ENCODE measurements at regions not wholly inside any gene's neighbourhood (a gene's known extent, or its start where the extent isn't known, plus 50 kb on each side); places are given as distances from the start of the nearest gene placed in this dataset.

DNA sequence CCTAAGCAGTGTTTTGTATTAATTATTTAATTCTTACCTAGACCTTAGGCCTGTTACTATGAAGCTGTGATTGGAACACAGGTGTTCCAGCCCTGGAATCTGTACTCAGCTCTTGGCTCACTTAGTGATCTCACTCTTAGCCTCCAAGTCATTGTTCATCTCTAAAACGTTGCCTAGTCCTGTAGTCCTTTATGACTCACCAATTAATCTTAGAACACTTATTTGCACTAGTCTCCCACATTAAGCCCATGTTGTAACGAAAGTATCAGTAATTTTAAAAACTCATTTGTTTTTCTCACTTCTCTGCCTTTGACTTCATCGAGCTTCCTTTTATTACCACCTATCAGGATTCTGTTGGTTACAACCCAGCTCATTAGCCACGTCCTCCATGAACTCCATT, 1224.7 kb upstream of the TENM3 start:
- Histone ChIP-seq H4K91ac (ENCODE audit: low read length) (no peak overlapping the region), H2AK5ac (ENCODE audit: low read length, severe bottlenecking) (no peak overlapping the region)
- WGBS = 50% methylated on average over 4 of the region's 4 CpGs

DNA sequence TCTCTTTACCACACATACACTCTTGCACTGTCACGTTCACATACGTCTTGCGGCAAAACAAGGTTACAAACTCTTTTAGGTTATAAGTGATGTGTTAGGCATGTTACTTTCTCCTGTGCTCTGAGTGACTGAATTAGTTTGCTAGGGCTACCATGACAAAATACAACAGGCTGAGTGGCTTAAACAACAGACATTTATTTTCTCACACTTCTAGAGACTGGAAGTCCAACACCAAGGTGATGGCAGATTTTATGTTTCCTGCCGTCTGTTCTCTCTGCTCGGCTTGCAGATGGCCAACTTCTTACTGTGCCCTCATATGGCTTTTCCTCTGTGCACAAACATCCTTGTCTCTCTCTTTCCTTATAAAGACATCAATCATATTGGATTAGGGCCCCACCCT, 1224.3 kb upstream of the TENM3 start:
- Histone ChIP-seq H2BK120ac (ENCODE audit: low read depth, low read length) (no peak overlapping the region), H3K23ac (ENCODE audit: low read length in 2 of 2) (no peak overlapping the region), H2BK5ac (ENCODE audit: low read depth, low read length, poor library complexity, severe bottlenecking) (no peak overlapping the region), H2AK5ac (ENCODE audit: low read length, severe bottlenecking) (no peak overlapping the region), H3K4me2 (ENCODE audit: low read length, poor library complexity, severe bottlenecking) (no peak overlapping the region), H3K36me3 (ENCODE audit: control insufficient read depth in 1 of 2, insufficient read depth in 2 of 2, low read depth in 1 of 2, low read length in 2 of 2) (no peaks in the 10 kb centered on the region), H2BK15ac (ENCODE audit: low read depth, poor library complexity, severe bottlenecking) (no peak overlapping the region), H3K9me3 (ENCODE audit: control insufficient read depth, low read length) (peaks cover 14% of the 10 kb centered on the region), H3K4me1 (ENCODE audit: control insufficient read depth, insufficient read depth, low read depth, low read length) (no peaks in the 10 kb centered on the region), H2BK12ac (ENCODE audit: low read length in 2 of 2) (no peak overlapping the region), H3K9ac (ENCODE audit: low read length) (no peak overlapping the region), H3K4me3 (ENCODE audit: insufficient read depth in 1 of 2, low read depth in 1 of 2, low read length in 2 of 2) (no peak overlapping the region), H4K91ac (ENCODE audit: low read length) (no peak overlapping the region), H3K14ac (ENCODE audit: low read length in 2 of 2) (no peak overlapping the region), H2AFZ (ENCODE audit: low read depth, low read length) (no peak overlapping the region), H3K4ac (ENCODE audit: low read depth in 1 of 2, low read length in 2 of 2) (no peak overlapping the region), H3K18ac (ENCODE audit: low read depth in 1 of 2, low read length in 2 of 2) (no peak overlapping the region), H4K8ac (ENCODE audit: low read length) (no peak overlapping the region), H3K27ac (ENCODE audit: low read length, poor library complexity, severe bottlenecking) (no peak overlapping the region), H3K79me1 (replicated peaks; ENCODE audit: low read length, poor library complexity, severe bottlenecking) (no peaks in the 10 kb centered on the region), H3K27me3 (ENCODE audit: control insufficient read depth in 1 of 2, insufficient read depth in 1 of 2, low read length in 2 of 2) (no peaks in the 10 kb centered on the region)
- WGBS = 77% methylated on average over 2 of the region's 5 CpGs
- DNase-seq = no peak

More for the DNA sequence above, 1224.7 kb upstream of the TENM3 start:
- Histone ChIP-seq H2BK15ac (ENCODE audit: low read depth, poor library complexity, severe bottlenecking) (no peak overlapping the region), H2AFZ (ENCODE audit: low read depth, low read length) (no peak overlapping the region), H3K27ac (ENCODE audit: low read length, poor library complexity, severe bottlenecking) (no peak overlapping the region), H3K4me2 (ENCODE audit: low read length, poor library complexity, severe bottlenecking) (no peak overlapping the region), H2BK5ac (ENCODE audit: low read depth, low read length, poor library complexity, severe bottlenecking) (no peak overlapping the region), H3K9ac (ENCODE audit: low read length) (no peak overlapping the region), H2BK120ac (ENCODE audit: low read depth, low read length) (no peak overlapping the region), H3K4me3 (ENCODE audit: insufficient read depth in 1 of 2, low read depth in 1 of 2, low read length in 2 of 2) (no peak overlapping the region), H2BK12ac (ENCODE audit: low read length in 2 of 2) (no peak overlapping the region), H4K8ac (ENCODE audit: low read length) (no peak overlapping the region), H3K23ac (ENCODE audit: low read length in 2 of 2) (no peak overlapping the region), H3K18ac (ENCODE audit: low read depth in 1 of 2, low read length in 2 of 2) (no peak overlapping the region), H3K9me3 (ENCODE audit: control insufficient read depth, low read length) (peaks cover 18% of the 10 kb centered on the region), H3K14ac (ENCODE audit: low read length in 2 of 2) (no peak overlapping the region), H3K36me3 (ENCODE audit: control insufficient read depth in 1 of 2, insufficient read depth in 2 of 2, low read depth in 1 of 2, low read length in 2 of 2) (no peaks in the 10 kb centered on the region), H3K79me1 (replicated peaks; ENCODE audit: low read length, poor library complexity, severe bottlenecking) (no peaks in the 10 kb centered on the region), H3K4ac (ENCODE audit: low read depth in 1 of 2, low read length in 2 of 2) (no peak overlapping the region), H3K4me1 (ENCODE audit: control insufficient read depth, insufficient read depth, low read depth, low read length) (no peaks in the 10 kb centered on the region), H3K27me3 (ENCODE audit: control insufficient read depth in 1 of 2, insufficient read depth in 1 of 2, low read length in 2 of 2) (no peaks in the 10 kb centered on the region)
- DNase-seq = no peak

GRCh38 chr4:181020456-181020855, 1222.7 kb upstream of the TENM3 start:
- no peak overlapping the region for H2BK120ac ChIP-seq (ENCODE audit: low read depth, low read length)
- H4K91ac ChIP-seq (ENCODE audit: low read length) = no peak overlapping the region
- H3K79me1 ChIP-seq (replicated peaks; ENCODE audit: low read length, poor library complexity, severe bottlenecking) = no peaks in the 10 kb centered on the region
- no peak overlapping the region for H2BK5ac ChIP-seq (ENCODE audit: low read depth, low read length, poor library complexity, severe bottlenecking)
- no peak overlapping the region for H3K9ac ChIP-seq (ENCODE audit: low read length)
- H3K4ac ChIP-seq (ENCODE audit: low read depth in 1 of 2, low read length in 2 of 2) = no peak overlapping the region
- H3K4me3 ChIP-seq (ENCODE audit: insufficient read depth in 1 of 2, low read depth in 1 of 2, low read length in 2 of 2) = no peak overlapping the region
- H3K27me3 ChIP-seq (ENCODE audit: control insufficient read depth in 1 of 2, insufficient read depth in 1 of 2, low read length in 2 of 2) = no peaks in the 10 kb centered on the region
- H3K27ac ChIP-seq (ENCODE audit: low read length, poor library complexity, severe bottlenecking) = no peak overlapping the region
- no peak overlapping the region for H3K14ac ChIP-seq (ENCODE audit: low read length in 2 of 2)
- H3K18ac ChIP-seq (ENCODE audit: low read depth in 1 of 2, low read length in 2 of 2) = no peak overlapping the region
- no peaks in the 10 kb centered on the region for H3K36me3 ChIP-seq (ENCODE audit: control insufficient read depth in 1 of 2, insufficient read depth in 2 of 2, low read depth in 1 of 2, low read length in 2 of 2)
- DNase-seq = no peak
- H2AFZ ChIP-seq (ENCODE audit: low read depth, low read length) = no peak overlapping the region
- no peak overlapping the region for H2AK5ac ChIP-seq (ENCODE audit: low read length, severe bottlenecking)
- H3K23ac ChIP-seq (ENCODE audit: low read length in 2 of 2) = no peak overlapping the region
- H3K4me2 ChIP-seq (ENCODE audit: low read length, poor library complexity, severe bottlenecking) = no peak overlapping the region
- H3K9me3 ChIP-seq (ENCODE audit: control insufficient read depth, low read length) = no peaks in the 10 kb centered on the region
- H2BK12ac ChIP-seq (ENCODE audit: low read length in 2 of 2) = no peak overlapping the region
- H3K4me1 ChIP-seq (ENCODE audit: control insufficient read depth, insufficient read depth, low read depth, low read length) = no peaks in the 10 kb centered on the region
- H2BK15ac ChIP-seq (ENCODE audit: low read depth, poor library complexity, severe bottlenecking) = no peak overlapping the region
- WGBS = 44% methylated on average over 1 of the region's 3 CpGs
- no peak overlapping the region for H4K8ac ChIP-seq (ENCODE audit: low read length)

DNA sequence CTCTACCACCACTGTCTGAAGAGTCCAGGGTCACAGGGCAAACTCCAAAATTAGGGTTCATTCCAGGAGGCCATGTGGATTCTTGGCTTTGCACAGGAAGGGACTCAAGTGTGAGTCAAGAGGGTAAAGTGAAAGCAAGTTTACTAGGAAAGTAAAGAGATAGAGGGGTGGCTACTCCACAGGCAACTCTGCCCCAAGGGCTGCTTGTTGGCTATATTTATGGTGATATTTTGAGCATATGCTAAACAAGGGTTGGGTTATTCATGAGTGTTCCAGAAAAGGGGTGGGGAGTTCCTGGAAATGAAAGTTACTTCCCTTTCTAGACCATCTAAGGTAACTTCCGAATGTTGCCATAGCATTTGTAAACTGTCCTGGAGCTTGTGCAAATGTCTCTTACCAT, 1222.0 kb upstream of the TENM3 start:
- no peaks in the 10 kb centered on the region for H3K4me1 ChIP-seq (ENCODE audit: control insufficient read depth, insufficient read depth, low read depth, low read length)
- no peak overlapping the region for H2AFZ ChIP-seq (ENCODE audit: low read depth, low read length)
- WGBS = no CpG with 5 or more reads among the region's 1 CpG
- DNase-seq = no peak
- no peak overlapping the region for H2BK15ac ChIP-seq (ENCODE audit: low read depth, poor library complexity, severe bottlenecking)
- no peaks in the 10 kb centered on the region for H3K79me1 ChIP-seq (replicated peaks; ENCODE audit: low read length, poor library complexity, severe bottlenecking)
- H3K9me3 ChIP-seq (ENCODE audit: control insufficient read depth, low read length) = no peaks in the 10 kb centered on the region
- H3K4me2 ChIP-seq (ENCODE audit: low read length, poor library complexity, severe bottlenecking) = no peak overlapping the region
- H3K23ac ChIP-seq (ENCODE audit: low read length in 2 of 2) = no peak overlapping the region
- H3K27me3 ChIP-seq (ENCODE audit: control insufficient read depth in 1 of 2, insufficient read depth in 1 of 2, low read length in 2 of 2) = no peaks in the 10 kb centered on the region
- H2BK120ac ChIP-seq (ENCODE audit: low read depth, low read length) = no peak overlapping the region
- H4K8ac ChIP-seq (ENCODE audit: low read length) = no peak overlapping the region
- no peak overlapping the region for H3K4ac ChIP-seq (ENCODE audit: low read depth in 1 of 2, low read length in 2 of 2)
- H3K9ac ChIP-seq (ENCODE audit: low read length) = no peak overlapping the region
- H3K14ac ChIP-seq (ENCODE audit: low read length in 2 of 2) = no peak overlapping the region
- no peak overlapping the region for H2BK5ac ChIP-seq (ENCODE audit: low read depth, low read length, poor library complexity, severe bottlenecking)
- H4K91ac ChIP-seq (ENCODE audit: low read length) = no peak overlapping the region
- H3K18ac ChIP-seq (ENCODE audit: low read depth in 1 of 2, low read length in 2 of 2) = no peak overlapping the region
- no peak overlapping the region for H2AK5ac ChIP-seq (ENCODE audit: low read length, severe bottlenecking)
- no peaks in the 10 kb centered on the region for H3K36me3 ChIP-seq (ENCODE audit: control insufficient read depth in 1 of 2, insufficient read depth in 2 of 2, low read depth in 1 of 2, low read length in 2 of 2)
- H3K27ac ChIP-seq (ENCODE audit: low read length, poor library complexity, severe bottlenecking) = no peak overlapping the region
- H2BK12ac ChIP-seq (ENCODE audit: low read length in 2 of 2) = no peak overlapping the region
- no peak overlapping the region for H3K4me3 ChIP-seq (ENCODE audit: insufficient read depth in 1 of 2, low read depth in 1 of 2, low read length in 2 of 2)

Measured in mesenchymal stem cell (in vitro differentiated cells and primary cell).